HEK293T (cell line): ENCODE measurements at regions not wholly inside any gene's neighbourhood (a gene's known extent, or its start where the extent isn't known, plus 50 kb on each side); places are given as distances from the start of the nearest gene placed in this dataset.

Experiments used
- BHLHE40 ChIP-seq: fragments of 450-650 bp; IDR thresholded peaks from 2 replicates; pipeline ENCODE4 v1.6.1; 2016; ENCODE audit warnings: mild to moderate bottlenecking, moderate library complexity, borderline replicate concordance
- ELF4 ChIP-seq: fragments of 450-650 bp; IDR thresholded peaks from 2 replicates; pipeline ENCODE4 v1.6.1; 2017; ENCODE audit warnings: antibody characterized with exemption
- FOXK2 ChIP-seq: fragments of 450-650 bp; IDR thresholded peaks from 2 replicates; pipeline ENCODE4 v1.6.1; 2016; ENCODE audit warnings: mild to moderate bottlenecking
- FOXM1 ChIP-seq: fragments of 450-650 bp; IDR thresholded peaks from 2 replicates; pipeline ENCODE4 v1.6.1; 2017; ENCODE audit warnings: mild to moderate bottlenecking, borderline replicate concordance
- L3MBTL2 ChIP-seq: fragments of 450-650 bp; conservative IDR thresholded peaks from 2 replicates; pipeline ENCODE4 v1.6.1; 2016; ENCODE audit warnings: mild to moderate bottlenecking
- LEF1 ChIP-seq: fragments of 450-650 bp; IDR thresholded peaks from 2 replicates; pipeline ENCODE4 v1.6.1; 2017; ENCODE audit warnings: mild to moderate bottlenecking, borderline replicate concordance
- NFRKB ChIP-seq: fragments of 450-650 bp; IDR thresholded peaks from 2 replicates; pipeline ENCODE4 v1.6.1; 2016; ENCODE audit warnings: mild to moderate bottlenecking, moderate library complexity
- SUZ12 ChIP-seq: fragments of 450-650 bp; IDR thresholded peaks from 2 replicates; pipeline ENCODE4 v1.6.1; 2016; ENCODE audit warnings: mild to moderate bottlenecking
- ZNF384 ChIP-seq: fragments of 450-650 bp; IDR thresholded peaks from 2 replicates; pipeline ENCODE4 v1.6.1; 2016

- TF ChIP-seq ZNF384 (no peak), BHLHE40 (no peak), NFRKB (no peak), ELF4 (no peak), FOXM1 (no peak), LEF1 (no peak), L3MBTL2 (no peak), SUZ12 (no peak), FOXK2 (no peak)
Measured at GRCh38 chr12:127241072-127241817, 1025.7 kb upstream of the TMEM132C start.
